ENCODE measurements at regions not wholly inside any gene's neighbourhood (a gene's known extent, or its start where the extent isn't known, plus 50 kb on each side); places are given as distances from the start of the nearest gene placed in this dataset.
"Not testable (repeated sequence)": the region's sequence is repeated elsewhere in the genome, so short reads cannot be mapped to it uniquely, and the experiment has no call there.

GRCh38 chr4:130703211-130703935 is 1607.4 kb downstream of the C4orf33 start:
- DNase-seq, result no peak

GRCh38 chr4:130705023-130705422 is 1609.1 kb downstream of the C4orf33 start:
- DNase-seq, result no peak

- no peak for DNase-seq
Observed at GRCh38 chr4:130712038-130712437, 1616.1 kb downstream of the C4orf33 start.

- no peak for DNase-seq
Observed at GRCh38 chr4:130714006-130714405, 1618.1 kb downstream of the C4orf33 start.

- no peak for DNase-seq
Observed at GRCh38 chr4:130722361-130722760, 1626.4 kb downstream of the C4orf33 start.

- DNase-seq, result no peak
Observed at GRCh38 chr4:130736436-130737185, 1640.7 kb downstream of the C4orf33 start.

- no peak for DNase-seq
Observed at GRCh38 chr4:130738233-130738632, 1642.3 kb downstream of the C4orf33 start.

GRCh38 chr4:130747842-130748241 is 1651.9 kb downstream of the C4orf33 start:
- no peak for DNase-seq

- no peak for DNase-seq
Observed at GRCh38 chr4:130753926-130754325, 1658.0 kb downstream of the C4orf33 start.

- no peak for DNase-seq
Observed at GRCh38 chr4:130760246-130760645, 1664.3 kb downstream of the C4orf33 start.

- DNase-seq, result not testable (repeated sequence)
Observed at GRCh38 chr4:130767384-130767783, 1671.4 kb downstream of the C4orf33 start.

GRCh38 chr4:130772966-130773365 is 1677.0 kb downstream of the C4orf33 start:
- DNase-seq, result not testable (repeated sequence)

GRCh38 chr4:130808492-130808891 is 1712.5 kb downstream of the C4orf33 start:
- no peak for DNase-seq

- no peak for DNase-seq
Observed at GRCh38 chr4:130812117-130812765, 1716.3 kb downstream of the C4orf33 start.

GRCh38 chr4:130814896-130815295 is 1718.9 kb downstream of the C4orf33 start:
- DNase-seq, result no peak

GRCh38 chr4:130820448-130820847 is 1724.5 kb downstream of the C4orf33 start:
- DNase-seq, result no peak

GRCh38 chr4:130825284-130825683 is 1729.3 kb downstream of the C4orf33 start:
- no peak for DNase-seq

GRCh38 chr4:130850019-130850524 is 1754.1 kb downstream of the C4orf33 start:
- no peak for DNase-seq

GRCh38 chr4:130851107-130851506 is 1755.2 kb downstream of the C4orf33 start:
- no peak for DNase-seq

GRCh38 chr4:130851932-130852331 is 1756.0 kb downstream of the C4orf33 start:
- DNase-seq, result no peak

- DNase-seq, result no peak
Observed at GRCh38 chr4:130855533-130855932, 1759.6 kb downstream of the C4orf33 start.

GRCh38 chr4:130859991-130860390 is 1764.0 kb downstream of the C4orf33 start:
- DNase-seq, result no peak

GRCh38 chr4:130896920-130897319 is 1801.0 kb downstream of the C4orf33 start:
- DNase-seq, result no peak

- no peak for DNase-seq
Observed at GRCh38 chr4:130901321-130901720, 1805.4 kb downstream of the C4orf33 start.
